ENCODE measurements at regions not wholly inside any gene's neighbourhood (a gene's known extent, or its start where the extent isn't known, plus 50 kb on each side); places are given as distances from the start of the nearest gene placed in this dataset.
A peak's percentile ranks its signal among the peaks of the same experiment; 100 is the strongest.
"Not testable (repeated sequence)": the region's sequence is repeated elsewhere in the genome, so short reads cannot be mapped to it uniquely, and the experiment has no call there.

- no peak for DNase-seq (ENCODE audit: low read depth, low spot score)
- no peak overlapping the region for H3K4me3 ChIP-seq (ENCODE audit: low read length)
Observed at GRCh38 chr10:61211468-61211867, 241.7 kb downstream of the TMEM26 start.

- DNase-seq (ENCODE audit: low read depth, low spot score): no peak
- H3K4me3 ChIP-seq (ENCODE audit: low read length): no peak overlapping the region
Observed at GRCh38 chr10:61197057-61197456, 253.1 kb upstream of the RHOBTB1 start.

GRCh38 chr10:61195211-61195610 lies 251.2 kb upstream of the RHOBTB1 start:
- no peak overlapping the region for H3K4me3 ChIP-seq (ENCODE audit: low read length)

GRCh38 chr10:61192589-61192988 lies 248.6 kb upstream of the RHOBTB1 start:
- H3K4me3 ChIP-seq (ENCODE audit: low read length); DNase-seq (ENCODE audit: low read depth, low spot score): not testable (repeated sequence)

More at GRCh38 chr10:61195211-61195610, 251.2 kb upstream of the RHOBTB1 start:
- DNase-seq (ENCODE audit: low read depth, low spot score): no peak

- no peak overlapping the region for H3K4me3 ChIP-seq (ENCODE audit: low read length)
- DNase-seq (ENCODE audit: low read depth, low spot score): no peak
Observed at GRCh38 chr10:61192042-61192441, 248.1 kb upstream of the RHOBTB1 start.

- no peak for DNase-seq (ENCODE audit: low read depth, low spot score)
Observed at GRCh38 chr10:61189912-61190311, 245.9 kb upstream of the RHOBTB1 start.

DNA sequence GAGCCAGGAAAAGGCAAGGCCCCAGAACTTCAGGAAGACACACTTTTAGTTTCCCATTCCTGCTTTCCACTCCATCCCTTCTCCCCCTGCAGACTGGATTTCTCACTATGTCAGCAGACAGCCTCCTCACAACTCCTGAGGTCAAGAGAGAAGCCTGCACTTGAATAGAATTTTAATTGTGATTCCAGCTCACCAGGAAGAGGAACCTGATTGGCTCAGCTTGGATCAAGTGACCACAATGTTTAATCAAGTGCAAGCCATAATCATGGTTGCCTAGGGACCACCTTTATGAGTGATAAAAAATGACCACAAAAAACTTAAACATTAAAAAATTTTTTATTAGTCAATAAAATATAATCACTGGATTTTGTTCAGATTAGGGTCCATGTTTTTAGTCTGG lies 244.7 kb upstream of the RHOBTB1 start:
- DNase-seq (ENCODE audit: low read depth, low spot score): no peak
- no peak overlapping the region for H3K4me3 ChIP-seq (ENCODE audit: low read length)

More at GRCh38 chr10:61189912-61190311, 245.9 kb upstream of the RHOBTB1 start:
- H3K4me3 ChIP-seq (ENCODE audit: low read length): no peak overlapping the region

DNA sequence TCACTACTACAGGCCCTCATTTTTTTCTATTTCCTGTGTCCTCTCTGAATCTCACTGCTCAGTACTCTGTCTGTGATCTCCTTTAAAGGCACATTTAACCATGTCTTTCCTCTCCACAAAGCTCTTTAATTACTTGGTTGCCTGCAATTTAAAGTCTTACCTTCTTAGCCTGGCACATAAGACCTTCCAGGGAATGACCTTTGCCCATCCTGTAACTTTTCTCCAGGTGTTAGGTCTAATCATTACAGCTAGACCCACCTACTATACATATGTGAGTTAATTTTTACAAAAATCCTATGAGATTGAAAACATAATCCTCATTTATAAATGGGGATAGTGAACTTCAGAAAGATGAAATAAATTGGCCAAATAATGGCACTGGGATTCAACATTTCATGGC lies 244.1 kb upstream of the RHOBTB1 start:
- no peak for DNase-seq (ENCODE audit: low read depth, low spot score)
- H3K4me3 ChIP-seq (ENCODE audit: low read length): no peak overlapping the region

DNA sequence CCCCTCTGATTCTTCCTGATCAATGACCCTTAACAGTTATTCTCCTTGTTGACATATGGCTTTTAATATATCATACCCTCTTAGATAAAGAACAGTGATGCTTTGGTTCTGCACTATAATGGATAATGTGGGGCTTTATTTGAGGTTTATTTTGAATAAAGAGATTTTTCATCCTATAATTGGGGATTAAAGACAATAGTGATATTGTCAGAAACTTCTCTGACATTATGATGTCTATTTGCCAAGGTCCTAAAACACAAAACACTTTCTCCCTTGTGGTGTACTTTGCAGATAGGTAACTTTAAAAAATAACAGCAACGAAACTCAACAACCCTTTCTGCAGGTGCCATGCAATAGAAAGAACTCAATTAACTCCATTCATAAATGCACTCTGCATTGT lies 243.6 kb upstream of the RHOBTB1 start:
- no peak for DNase-seq (ENCODE audit: low read depth, low spot score)
- no peak overlapping the region for H3K4me3 ChIP-seq (ENCODE audit: low read length)

DNA sequence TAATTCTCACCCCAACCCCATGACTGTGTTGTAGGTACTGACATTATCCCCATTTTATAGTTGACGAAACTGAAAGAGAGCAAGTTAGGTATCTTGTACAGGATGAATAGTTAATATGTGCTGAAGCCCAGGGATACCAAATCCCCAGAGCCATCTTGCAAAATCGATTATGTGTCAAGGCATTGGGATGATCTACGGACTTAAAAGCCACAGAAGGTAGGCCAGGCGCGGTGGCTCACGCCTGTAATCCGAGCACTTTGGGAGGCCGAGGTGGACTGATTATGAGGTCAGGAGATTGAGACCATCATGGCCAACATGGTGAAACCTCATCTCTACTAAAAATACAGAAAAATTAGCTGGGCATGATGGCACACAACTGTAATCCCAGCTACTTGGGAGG lies 242.4 kb upstream of the RHOBTB1 start:
- no peak overlapping the region for H3K4me3 ChIP-seq (ENCODE audit: low read length)
- no peak for DNase-seq (ENCODE audit: low read depth, low spot score)

GRCh38 chr10:61184429-61184828 lies 240.4 kb upstream of the RHOBTB1 start:
- DNase-seq (ENCODE audit: low read depth, low spot score): no peak
- no peak overlapping the region for H3K4me3 ChIP-seq (ENCODE audit: low read length)

GRCh38 chr10:61183967-61184366 lies 240.0 kb upstream of the RHOBTB1 start:
- DNase-seq (ENCODE audit: low read depth, low spot score): no peak

GRCh38 chr10:61181832-61182231 lies 237.8 kb upstream of the RHOBTB1 start:
- no peak for DNase-seq (ENCODE audit: low read depth, low spot score)
- H3K4me3 ChIP-seq (ENCODE audit: low read length): no peak overlapping the region

More at GRCh38 chr10:61183967-61184366, 240.0 kb upstream of the RHOBTB1 start:
- no peak overlapping the region for H3K4me3 ChIP-seq (ENCODE audit: low read length)

DNA sequence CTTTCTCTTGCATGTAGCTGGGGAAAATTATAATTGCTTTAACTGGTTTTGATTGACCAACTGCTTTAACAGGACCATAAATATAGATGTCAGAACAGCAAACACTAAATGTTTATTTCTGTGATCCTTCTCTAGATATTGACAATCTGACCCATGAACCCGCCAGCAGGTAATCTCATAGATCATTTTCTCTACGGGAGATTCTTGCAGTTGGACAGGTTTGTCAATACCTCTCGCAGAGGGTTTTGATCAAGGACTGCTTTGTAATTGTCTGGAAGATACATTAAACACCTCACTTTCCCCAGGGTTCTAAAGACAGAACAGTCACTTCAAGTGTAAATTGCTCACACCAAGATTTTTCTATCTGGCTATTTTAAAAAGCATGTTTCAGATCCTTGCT lies 235.8 kb upstream of the RHOBTB1 start:
- no peak overlapping the region for H3K4me3 ChIP-seq (ENCODE audit: low read length)
- DNase-seq (ENCODE audit: low read depth, low spot score): no peak

DNA sequence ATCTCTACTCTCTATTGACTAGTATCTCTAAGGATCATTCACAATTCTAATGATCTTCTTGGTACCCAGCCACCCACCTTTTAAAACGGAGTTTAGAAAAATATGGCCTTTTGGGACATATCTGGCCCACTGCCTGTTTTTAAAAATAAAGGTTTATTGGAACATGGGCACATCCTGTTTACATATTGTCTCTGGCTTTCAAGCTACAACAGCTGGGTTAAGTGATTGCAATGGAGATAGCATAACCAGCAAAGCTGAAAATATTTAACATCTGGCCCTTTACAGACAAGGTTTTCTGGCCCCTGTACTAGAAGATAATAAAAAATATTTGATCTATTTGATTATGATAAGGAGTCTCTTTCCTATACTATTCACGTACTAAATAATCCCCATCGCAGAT lies 232.4 kb upstream of the RHOBTB1 start:
- no peak for DNase-seq (ENCODE audit: low read depth, low spot score)
- no peak overlapping the region for H3K4me3 ChIP-seq (ENCODE audit: low read length)

- DNase-seq (ENCODE audit: low read depth, low spot score): no peak
Observed at GRCh38 chr10:61175316-61175715, 231.3 kb upstream of the RHOBTB1 start.

DNA sequence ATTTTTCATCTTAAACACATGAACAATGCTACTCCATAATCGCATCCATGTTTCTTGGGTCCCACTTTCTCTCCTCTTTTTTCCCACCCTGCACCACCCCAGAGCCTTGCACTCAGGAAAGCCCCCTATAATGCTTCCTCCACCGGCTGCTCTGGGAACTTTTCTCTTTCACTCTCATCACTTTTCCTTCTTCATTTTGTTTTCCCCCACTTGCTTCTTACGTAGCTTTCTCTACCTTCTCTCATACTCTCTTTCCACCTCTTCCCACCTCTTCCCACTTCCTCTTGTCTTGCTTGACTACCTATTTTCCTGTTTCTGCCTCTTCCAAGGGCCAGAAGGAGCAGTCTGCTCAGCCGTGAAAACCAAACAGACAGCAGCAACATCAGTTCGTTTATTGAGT lies 229.5 kb upstream of the RHOBTB1 start:
- no peak overlapping the region for H3K4me3 ChIP-seq (ENCODE audit: low read length)
- no peak for DNase-seq (ENCODE audit: low read depth, low spot score)

More at GRCh38 chr10:61175316-61175715, 231.3 kb upstream of the RHOBTB1 start:
- no peak overlapping the region for H3K4me3 ChIP-seq (ENCODE audit: low read length)

DNA sequence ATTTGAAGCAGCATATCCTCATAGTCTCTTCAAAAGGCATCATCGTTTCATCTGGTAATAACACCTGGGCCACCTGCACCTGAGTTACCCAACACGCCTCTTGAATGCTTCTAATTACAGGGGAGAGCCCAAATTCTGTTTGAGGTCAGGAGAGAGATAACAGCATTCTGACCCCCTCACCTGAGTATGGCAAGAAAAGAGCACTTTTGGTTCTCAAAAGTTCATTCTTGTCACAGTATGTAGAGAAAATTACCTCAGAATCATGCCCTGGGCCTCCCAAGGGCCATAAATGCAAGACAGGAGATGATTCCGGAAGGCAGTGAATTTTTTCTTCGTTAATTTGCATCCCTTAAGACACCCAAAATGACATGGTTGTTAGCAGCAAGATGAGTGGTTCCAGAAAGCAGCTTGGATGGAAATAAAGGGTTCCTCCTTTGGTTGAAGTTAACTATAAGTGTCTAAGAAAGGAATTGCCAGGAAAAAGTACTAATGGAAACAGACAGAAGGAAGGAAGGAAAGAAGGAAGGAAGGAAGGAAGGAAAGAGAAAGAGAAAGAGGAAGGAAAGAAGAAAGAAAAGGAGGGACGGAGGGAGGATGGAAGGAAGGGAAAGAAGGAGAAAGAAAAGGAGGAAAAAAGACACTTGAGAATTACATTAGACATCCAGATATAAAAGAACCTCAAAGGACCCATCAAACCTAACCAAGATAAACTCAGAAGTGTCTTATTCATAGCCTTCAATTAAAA lies 228.4 kb upstream of the RHOBTB1 start:
- peak; percentile 47 for DNase-seq (ENCODE audit: low read depth, low spot score)
- H3K4me3 ChIP-seq (ENCODE audit: low read length): no peak overlapping the region

GRCh38 chr10:61170594-61170993 lies 226.6 kb upstream of the RHOBTB1 start:
- no peak overlapping the region for H3K4me3 ChIP-seq (ENCODE audit: low read length)
- DNase-seq (ENCODE audit: low read depth, low spot score): no peak

GRCh38 chr10:61169294-61169693 lies 225.3 kb upstream of the RHOBTB1 start:
- no peak for DNase-seq (ENCODE audit: low read depth, low spot score)
- no peak overlapping the region for H3K4me3 ChIP-seq (ENCODE audit: low read length)

DNA sequence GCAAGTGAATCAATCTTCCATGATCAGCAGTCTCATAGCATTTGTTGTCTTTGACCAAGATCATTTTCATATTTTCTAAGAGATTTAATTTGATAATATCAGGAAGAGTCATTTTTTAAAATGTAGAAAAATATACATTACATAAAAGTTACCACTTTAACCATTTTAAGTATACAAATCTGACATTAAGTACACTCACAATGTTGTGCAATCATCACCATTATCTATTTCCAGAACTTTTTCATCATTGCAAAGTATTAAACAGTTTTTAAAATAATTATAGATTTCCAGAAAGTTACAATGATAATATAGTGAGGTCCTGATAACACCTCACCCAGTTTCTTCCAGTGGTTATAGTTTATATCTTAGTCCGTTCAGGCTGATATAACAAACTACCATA lies 222.5 kb upstream of the RHOBTB1 start:
- no peak overlapping the region for H3K4me3 ChIP-seq (ENCODE audit: low read length)
- DNase-seq (ENCODE audit: low read depth, low spot score): no peak

All from Jurkat, Clone E6-1 (cell line).